ENCODE measurements at regions not wholly inside any gene's neighbourhood (a gene's known extent, or its start where the extent isn't known, plus 50 kb on each side); places are given as distances from the start of the nearest gene placed in this dataset.

DNA sequence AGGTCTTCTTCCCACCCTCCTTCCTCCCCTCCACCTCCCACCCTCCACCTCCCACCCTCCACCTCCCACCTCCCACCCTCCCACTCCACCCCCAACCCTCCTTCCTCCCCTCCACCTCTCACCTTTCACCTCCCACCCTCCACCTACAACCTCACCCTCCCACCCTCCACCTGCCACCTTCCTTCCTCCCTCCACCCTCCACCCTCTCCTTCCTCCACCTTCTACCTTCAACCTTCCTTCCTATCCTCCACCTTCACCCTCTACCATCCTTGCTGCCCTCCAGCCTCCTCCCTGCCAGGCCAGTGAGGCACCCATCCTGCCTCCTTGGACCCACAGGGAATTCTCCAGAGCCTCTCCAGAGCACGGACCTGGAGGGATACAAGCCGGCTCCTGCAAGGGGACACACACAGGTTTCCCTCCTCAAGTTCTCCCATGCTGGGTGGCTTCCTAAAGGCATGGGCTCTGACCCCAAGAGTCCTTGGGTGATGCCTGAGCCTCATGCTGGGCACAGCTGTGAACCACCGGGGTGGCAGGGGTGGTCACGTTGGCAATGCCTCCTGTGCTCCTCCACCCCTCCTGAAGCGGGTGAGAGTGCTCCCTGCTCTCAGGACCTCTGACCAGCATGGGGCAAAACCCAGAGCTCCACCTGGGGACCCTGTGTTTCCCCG is 293.0 kb downstream of the NDUFA10 start:
- TF ChIP-seq, protein P1, sequence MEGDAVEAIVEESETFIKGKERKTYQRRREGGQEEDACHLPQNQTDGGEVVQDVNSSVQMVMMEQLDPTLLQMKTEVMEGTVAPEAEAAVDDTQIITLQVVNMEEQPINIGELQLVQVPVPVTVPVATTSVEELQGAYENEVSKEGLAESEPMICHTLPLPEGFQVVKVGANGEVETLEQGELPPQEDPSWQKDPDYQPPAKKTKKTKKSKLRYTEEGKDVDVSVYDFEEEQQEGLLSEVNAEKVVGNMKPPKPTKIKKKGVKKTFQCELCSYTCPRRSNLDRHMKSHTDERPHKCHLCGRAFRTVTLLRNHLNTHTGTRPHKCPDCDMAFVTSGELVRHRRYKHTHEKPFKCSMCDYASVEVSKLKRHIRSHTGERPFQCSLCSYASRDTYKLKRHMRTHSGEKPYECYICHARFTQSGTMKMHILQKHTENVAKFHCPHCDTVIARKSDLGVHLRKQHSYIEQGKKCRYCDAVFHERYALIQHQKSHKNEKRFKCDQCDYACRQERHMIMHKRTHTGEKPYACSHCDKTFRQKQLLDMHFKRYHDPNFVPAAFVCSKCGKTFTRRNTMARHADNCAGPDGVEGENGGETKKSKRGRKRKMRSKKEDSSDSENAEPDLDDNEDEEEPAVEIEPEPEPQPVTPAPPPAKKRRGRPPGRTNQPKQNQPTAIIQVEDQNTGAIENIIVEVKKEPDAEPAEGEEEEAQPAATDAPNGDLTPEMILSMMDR (IDR thresholded peaks at IDR 0.05) = no peak
- no peak for TF ChIP-seq POLR2A (IDR thresholded peaks at IDR 0.05)

Data from testis (tissue), 2 donors.